Hematopoietic multipotent progenitor cell treated with erythropoietin and hydrocortisone succinate and interleukin-3 and kit ligand, for 4 days (in vitro differentiated cells): ENCODE measurements at regions not wholly inside any gene's neighbourhood (a gene's known extent, or its start where the extent isn't known, plus 50 kb on each side); places are given as distances from the start of the nearest gene placed in this dataset.
"Not testable (repeated sequence)": the region's sequence is repeated elsewhere in the genome, so short reads cannot be mapped to it uniquely, and the experiment has no call there.

Source experiments
- DNase-seq: peaks from one replicate; pipeline ENCODE4 v3.0.0-alpha.2; 2015

DNA sequence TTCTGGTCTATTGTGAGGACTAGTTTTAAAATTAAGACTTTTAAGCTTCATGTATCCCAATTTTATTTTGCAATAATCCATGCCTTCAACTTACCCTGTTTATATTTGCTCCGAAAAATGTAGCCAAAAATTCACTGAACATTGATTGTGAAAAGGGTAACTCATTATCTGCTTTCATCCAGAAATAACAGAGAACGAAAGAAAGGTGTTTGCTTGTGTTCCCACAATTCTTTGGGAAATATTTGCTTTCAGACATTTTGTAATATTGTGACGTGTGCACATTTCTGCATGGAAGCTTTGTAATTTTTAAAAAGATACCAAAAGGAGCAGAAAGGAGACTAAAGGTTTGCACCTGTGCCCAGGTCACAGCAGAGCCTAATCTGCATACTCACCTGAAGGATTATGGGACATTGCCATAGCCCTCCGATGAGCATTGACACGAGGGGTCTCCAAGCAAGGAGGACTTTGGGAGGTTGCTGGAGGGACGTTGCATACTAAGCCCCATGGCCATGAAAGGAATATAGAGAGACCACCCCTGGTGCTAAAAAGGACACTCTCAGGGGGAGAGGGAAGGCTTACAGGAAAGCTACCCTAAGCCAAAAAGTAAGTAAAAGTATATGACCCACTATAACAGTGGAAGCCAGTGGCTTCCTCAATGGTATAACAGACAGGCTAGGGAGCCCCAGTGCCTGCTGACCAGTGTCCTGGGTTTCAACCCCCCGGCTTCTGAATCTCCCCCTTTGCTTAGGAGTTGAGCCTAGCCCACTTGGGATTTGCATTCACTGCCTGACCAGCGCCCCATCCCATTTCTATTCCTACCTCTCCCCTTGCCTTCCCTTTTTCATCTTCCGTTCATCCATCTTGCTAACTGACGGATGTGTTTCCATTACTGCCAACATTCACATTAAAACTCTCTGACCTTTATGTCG, 148.6 kb upstream of the ZC3H12A start:
- DNase-seq, result no peak

GRCh38 chr1:37332126-37332525, 142.3 kb upstream of the ZC3H12A start:
- no peak for DNase-seq

DNA sequence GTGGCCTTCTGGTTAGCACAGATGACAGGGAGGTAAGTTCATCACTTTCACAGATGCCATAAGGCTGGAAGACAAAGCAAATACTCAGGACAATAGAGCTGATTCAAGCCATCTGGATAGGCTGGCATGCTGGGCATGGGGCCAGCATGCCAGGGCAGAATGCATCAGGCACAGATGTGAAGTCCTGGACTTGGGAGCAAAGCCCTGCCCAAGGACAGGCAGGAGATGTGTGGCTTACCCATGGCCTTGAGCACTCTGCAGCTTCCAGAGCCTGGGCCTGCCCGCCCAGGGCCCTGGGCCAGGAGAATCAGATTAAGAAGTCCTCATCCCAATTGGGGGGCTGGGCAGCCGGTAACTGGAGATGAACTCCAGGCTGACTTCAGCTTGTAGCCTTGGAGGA, 135.7 kb upstream of the ZC3H12A start:
- no peak for DNase-seq

GRCh38 chr1:37342736-37343135, 131.6 kb upstream of the ZC3H12A start:
- DNase-seq, result no peak

DNA sequence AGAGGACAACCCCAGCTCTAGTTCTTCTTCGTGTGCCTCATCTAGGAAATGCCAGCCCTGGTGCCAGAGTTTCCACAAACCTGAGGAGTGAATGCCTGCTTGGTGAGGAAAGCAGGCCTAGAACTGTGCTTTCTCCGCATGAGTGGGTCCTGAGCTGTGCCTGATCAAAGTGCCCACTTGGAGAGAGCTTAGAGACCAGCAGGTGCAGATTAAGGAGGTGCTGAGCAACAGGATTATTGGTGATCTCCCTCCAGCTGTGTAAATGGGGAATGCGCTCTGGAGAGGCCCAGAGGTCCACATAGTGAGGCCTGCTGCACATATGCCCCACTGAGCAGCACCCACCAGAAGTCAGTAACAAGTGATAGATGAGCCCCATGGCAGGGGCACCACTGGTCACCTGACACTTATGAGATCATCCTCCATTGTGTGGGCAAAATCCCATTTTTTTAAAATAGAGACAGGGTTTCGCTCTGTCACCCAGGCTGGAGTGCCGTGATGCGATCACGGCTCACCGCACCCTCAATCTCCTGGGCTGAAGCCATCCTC, 127.2 kb upstream of the ZC3H12A start:
- DNase-seq, result no peak

DNA sequence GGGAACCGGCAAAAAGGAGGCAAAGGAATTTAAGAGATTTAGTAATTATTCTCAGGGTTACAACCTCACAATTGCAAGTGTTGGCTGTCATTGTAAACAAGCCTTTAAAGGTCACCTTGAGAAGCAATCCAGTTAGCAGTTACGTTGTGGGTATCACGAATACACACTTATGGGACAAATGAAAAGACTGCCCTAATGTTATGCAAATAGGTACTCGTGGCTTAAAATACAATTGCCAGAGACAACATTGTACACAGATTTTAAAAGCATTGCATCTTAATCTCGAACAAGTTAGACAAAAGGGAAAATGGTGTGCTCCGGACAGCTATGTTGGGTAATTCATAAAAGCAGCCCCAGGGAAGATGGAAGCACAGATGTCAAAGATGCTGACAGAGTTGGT, 120.5 kb upstream of the ZC3H12A start:
- no peak for DNase-seq

GRCh38 chr1:37354876-37355650, 119.3 kb upstream of the ZC3H12A start:
- no peak for DNase-seq

GRCh38 chr1:37358992-37359391, 115.4 kb upstream of the ZC3H12A start:
- DNase-seq, result no peak

DNA sequence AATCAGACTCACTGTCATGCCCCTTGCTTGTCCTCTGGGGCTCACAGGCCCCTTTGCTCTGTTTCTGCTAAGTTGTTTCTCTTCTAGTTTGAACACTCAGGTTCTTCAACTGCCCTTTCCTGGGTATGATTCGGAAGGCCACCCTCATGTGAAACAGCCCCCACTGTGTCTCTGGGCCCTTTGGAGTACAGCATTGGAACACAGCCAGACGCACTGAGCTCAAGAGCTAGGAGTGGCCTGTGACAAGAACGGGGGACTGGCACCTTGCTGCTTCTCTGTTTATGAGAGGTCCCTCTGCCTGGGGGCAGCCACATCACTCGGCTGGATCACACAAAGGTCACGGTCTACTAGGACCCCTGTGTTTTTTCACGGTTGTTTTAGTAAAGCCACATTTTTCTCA, 114.4 kb upstream of the ZC3H12A start:
- DNase-seq, result no peak

DNA sequence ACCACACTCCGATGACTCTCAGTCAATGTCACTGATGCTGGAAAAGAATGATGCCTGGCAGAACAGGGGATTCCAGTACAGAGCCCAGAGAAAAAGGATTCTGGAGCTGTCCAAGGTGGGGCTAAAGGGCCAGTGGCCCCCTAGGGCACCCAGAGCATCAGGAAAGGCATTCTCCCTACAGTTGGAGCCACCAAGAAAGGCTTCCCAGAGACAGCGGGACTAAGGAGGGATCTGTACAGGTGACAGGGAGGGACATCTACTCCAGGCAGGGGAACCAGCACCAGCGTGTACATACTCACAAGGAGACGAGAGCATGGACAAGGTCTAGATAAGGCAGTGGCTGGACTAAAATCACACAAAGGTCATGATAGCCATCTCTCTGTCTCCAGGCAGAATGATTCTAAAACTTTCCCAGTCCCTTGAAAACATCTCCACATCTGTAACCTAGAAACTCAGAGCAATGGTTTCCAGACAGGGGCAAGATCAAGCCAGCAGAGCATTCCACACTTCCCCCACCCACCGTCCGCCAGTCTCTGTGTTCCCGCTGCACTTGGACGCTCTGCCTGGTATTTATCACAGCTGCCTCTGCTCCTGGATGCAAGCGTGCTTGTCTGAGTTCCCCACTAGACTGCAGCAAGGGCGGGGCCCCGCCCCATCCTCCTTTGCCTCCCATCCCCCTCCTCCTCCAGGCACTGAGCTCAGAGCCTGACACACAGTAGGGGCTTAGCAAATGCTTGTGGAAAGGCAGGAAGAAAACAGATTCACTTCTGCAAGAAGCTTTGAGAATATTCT, 111.6 kb upstream of the ZC3H12A start:
- DNase-seq, result no peak

- no peak for DNase-seq
These were observed 110.8 kb upstream of the ZC3H12A start for GRCh38 chr1:37363535-37363934.

- not testable (repeated sequence) for DNase-seq
These were observed 105.6 kb upstream of the ZC3H12A start for GRCh38 chr1:37368665-37369315.

DNA sequence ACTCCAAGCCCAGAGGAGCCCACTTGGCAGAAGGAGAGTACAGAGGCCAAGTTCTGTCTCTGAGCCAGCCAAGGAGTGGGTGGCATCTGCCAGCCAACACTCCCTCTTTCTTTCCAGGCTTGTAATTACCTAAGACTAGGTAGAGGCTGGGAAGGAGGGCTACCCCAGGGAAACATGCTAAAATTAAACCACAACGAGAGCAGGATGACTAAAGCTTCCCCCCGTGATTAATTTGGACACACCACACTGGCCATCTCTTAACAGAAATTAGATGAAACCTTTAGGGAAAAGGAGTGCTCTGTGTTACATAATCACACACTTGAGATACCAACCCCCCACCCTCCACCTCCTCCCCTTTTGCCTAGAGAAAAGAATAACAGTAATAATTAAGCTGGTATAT, 102.1 kb upstream of the ZC3H12A start:
- DNase-seq, result no peak

- DNase-seq, result no peak
These were observed 101.7 kb upstream of the ZC3H12A start for GRCh38 chr1:37372711-37373110.

DNA sequence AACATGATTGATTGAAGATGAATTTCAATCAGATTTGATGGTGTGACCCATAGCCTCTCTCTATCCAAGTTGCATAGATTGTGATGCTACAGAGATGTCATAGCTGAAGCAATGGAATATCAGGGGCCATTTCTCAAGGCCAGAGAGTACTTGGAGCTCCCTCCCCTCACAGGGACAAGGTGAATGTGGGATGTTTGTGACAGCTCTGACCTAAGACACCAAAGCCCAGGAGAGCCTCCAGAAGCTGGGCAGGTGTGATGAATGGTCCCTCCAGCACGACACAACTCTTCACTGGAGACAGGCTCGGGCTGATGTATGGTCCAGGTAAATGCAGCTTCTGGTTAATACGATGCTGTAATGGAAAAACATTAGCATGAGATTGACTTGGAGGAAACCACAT, 101.0 kb upstream of the ZC3H12A start:
- DNase-seq, result no peak

DNA sequence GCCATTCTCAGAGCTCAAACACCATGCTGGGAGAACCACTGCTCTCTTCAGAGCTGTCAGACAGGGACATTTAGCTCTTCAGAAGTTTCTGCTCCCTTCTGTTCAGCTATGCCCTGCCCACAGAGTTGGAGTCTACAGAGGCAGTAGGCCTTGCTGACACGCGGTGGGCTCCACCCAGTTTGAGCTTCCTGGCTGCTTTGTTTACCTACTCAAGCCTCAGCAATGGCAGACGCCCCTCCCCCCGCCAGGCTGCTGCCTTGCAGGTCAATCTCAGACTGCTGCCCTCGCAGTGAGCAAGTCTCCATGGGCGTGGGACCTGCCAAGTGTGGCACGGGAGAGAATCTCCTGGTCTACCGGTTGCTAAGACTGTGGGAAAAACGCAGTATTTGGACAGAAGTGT, 93.8 kb upstream of the ZC3H12A start:
- not testable (repeated sequence) for DNase-seq

GRCh38 chr1:37387854-37388253, 86.5 kb upstream of the ZC3H12A start:
- no peak for DNase-seq

DNA sequence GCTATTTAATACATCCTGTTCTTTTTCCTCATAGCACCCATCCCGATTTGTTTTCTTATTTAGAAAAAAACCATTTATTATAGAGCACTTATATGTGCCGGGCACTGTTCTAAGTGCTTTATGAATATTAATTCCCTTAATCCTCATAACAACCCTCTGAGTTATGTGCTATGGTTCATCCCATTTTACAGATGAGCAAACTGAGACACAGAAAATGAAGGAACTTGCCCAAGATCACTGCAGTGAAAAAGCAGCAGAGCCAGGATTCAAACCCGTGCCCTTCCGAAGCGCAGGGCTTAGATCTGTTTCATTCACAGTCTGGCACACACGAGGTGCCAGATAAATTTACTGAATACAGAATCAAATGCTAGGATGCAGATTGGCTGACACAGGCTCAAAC, 85.1 kb upstream of the ZC3H12A start:
- DNase-seq, result no peak

DNA sequence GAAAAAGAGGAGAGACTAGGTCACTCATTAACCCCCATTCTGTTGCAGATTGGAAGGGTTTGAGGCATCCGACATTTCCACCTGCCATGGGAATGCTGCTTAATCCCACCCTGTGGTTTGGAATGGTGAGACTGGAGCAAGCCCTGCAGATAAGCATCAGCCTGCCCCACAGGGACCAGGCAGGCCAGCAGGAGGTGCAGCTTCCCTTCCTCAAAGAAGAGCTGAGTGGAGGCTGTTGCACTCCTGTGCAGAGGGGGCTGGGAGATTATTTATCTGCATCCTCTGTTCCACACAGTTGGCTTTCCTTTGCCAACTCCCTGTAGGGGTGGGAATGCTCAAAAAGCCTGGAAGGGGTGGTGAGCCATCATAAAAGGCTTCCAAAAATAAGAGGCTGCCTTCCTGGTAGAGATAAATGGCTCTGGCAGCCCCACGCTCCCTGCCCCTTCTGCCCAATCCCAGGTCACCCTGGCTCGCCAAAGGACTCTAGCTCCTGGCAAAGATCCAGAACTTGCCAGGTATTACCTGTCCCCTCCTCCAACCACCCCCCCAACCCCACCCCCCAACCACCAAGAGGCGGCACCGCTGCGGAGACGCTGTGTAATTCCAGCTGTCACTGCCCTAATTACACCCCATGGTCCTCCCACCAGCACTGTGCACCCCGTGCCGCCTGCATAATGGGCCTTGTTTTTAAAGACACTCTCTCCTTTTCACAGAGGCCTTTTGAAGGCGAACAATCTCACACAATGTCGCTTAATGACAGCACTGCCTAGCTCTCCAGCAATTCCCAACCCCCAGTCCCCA, 83.0 kb upstream of the ZC3H12A start:
- DNase-seq, result no peak

GRCh38 chr1:37392051-37392450, 82.3 kb upstream of the ZC3H12A start:
- DNase-seq, result no peak
